ENCODE measurements at regions not wholly inside any gene's neighbourhood (a gene's known extent, or its start where the extent isn't known, plus 50 kb on each side); places are given as distances from the start of the nearest gene placed in this dataset.
"Not testable (repeated sequence)": the region's sequence is repeated elsewhere in the genome, so short reads cannot be mapped to it uniquely, and the experiment has no call there.

- ATAC-seq: no peak
These were observed 57.3 kb upstream of the ADGRA3 start for GRCh38 chr4:22573198-22573597.

DNA sequence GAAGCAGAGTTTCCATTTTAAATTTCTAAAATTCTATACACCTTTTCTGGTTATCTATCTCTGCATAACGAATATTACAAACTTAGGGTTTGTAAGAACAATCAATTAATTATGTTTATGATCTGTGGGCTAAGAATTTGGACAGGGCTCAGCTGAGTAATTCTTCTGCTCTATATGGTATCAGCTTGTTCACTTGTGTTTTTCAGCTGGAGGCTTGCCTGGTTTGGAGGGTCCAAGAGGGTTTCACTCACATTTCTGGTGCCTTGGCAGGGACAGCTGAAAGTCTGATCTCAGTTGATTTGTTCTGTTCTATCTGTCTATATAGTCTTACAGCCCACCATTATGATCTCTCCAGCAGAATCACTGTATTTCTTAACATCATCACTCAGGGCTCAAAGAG lies 57.8 kb upstream of the ADGRA3 start:
- no peak for ATAC-seq

DNA sequence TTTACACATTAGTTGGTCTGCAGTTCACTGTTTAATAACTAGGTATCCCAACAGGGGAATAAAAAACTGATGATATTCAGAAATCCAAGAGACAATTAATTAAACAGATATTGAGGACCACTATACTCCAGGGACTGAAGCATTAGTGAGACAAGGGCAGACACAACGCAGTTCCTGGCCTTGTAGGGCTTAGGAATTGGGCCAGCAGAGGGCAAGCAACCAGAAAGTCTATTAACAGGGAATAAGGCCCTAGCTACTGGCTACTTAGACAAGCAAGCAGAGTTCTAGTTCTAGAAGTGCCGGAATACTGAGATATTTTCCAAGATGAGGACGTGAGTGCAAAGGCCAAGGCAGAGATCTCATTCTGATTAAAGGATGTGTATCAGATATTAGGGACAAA lies 58.6 kb upstream of the ADGRA3 start:
- no peak for ATAC-seq

DNA sequence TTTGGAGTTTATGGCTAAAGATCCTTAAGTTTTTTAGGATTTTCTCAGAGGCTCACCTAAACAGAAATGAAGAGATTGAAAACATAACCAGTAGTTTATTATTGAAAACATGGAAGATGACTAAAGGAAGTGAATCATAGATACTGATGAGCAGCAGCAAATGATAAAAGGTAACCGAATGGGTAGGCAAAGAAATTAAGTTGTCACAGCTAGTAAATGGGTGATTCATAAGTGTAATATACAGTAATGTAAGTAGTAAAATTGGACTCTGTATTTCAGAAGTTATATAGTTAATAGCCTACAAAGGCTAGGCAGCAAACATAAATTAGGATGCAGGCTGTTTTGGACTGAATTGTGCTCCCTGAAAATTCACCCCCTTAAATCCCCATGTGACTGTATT lies 59.0 kb upstream of the ADGRA3 start:
- no peak for ATAC-seq

GRCh38 chr4:22587253-22587652 lies 71.4 kb upstream of the ADGRA3 start:
- no peak for ATAC-seq

DNA sequence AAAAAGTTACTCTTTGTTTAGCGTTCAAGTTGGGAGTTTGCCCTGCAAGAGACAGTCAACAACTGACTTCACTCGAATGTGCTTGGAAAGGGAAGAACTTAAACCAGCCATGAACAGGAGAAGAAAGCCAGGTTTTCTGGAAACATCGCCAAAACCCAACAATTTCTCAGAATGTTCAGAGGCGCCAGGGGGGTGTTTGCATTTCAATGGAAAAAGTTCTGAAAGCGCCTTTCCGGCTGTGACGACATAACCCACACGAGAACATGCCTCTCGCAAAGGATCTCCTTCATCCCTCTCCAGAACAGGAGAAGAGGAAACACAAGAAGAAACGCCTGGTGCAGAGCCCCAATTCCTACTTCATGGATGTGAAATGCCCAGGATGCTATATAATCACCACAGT lies 78.1 kb upstream of the ADGRA3 start:
- ATAC-seq: no peak

- peak in 1 of 2 donors; percentile 28 for ATAC-seq
These were observed 79.8 kb upstream of the ADGRA3 start for GRCh38 chr4:22595684-22596083.

GRCh38 chr4:22596409-22596808 lies 80.5 kb upstream of the ADGRA3 start:
- ATAC-seq: no peak

GRCh38 chr4:22597471-22597870 lies 81.6 kb upstream of the ADGRA3 start:
- ATAC-seq: no peak

GRCh38 chr4:22598113-22599047 lies 82.5 kb upstream of the ADGRA3 start:
- ATAC-seq: not testable (repeated sequence)

DNA sequence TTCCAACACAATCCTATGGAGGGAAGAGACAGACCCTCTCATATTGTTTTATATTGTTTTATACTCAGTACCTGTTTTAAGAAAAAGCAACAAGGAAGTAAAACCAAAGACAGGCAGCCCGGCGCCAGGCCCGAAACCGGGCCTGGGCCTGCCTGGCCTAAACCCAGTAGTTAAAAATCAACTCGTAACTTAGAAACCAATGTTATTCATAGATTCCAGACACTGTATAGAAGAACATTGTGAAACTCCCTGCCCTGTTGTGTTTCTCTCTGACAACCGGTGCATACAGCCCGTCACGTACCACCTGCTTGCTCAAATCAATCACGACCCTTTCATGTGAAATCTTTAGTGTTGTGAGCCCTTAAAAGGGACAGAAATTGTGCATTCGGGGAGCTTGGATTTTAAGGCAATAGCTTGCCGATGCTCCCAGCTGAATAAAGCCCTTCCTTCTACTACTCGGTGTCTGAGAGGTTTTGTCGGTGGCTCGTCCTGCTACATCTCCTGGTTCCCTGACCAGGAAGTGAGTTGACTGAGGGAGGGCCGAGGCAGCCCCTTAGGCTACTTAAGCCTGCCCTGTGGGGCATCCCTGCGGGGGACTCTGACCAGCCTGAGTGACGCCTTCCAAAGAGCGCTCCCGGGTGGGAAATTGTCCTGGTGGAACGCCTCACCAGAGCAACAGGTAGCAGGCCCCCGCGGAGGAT lies 83.5 kb upstream of the ADGRA3 start:
- not testable (repeated sequence) for ATAC-seq

GRCh38 chr4:22599929-22600432 lies 84.1 kb upstream of the ADGRA3 start:
- ATAC-seq: not testable (repeated sequence)

DNA sequence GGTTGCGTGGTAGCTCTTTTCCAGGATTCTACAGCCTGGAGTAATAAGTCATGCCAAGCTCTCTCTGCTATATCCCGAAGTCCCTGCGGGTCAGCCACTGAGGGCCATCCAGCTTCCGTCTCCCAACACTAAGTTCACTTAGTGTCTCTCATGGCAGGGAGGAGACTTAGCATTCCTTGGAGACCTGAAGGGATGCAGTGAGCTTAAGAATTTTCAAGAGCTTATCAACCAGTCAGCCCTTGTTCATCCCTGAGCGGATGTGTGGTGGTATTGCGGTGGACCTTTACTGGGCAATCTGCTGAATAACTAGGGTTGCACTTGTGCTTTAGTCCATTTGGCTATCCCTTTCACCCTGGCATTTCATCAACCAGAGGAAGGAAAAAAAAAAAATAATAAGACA lies 85.8 kb upstream of the ADGRA3 start:
- not testable (repeated sequence) for ATAC-seq

GRCh38 chr4:22607382-22607781 lies 85.4 kb upstream of the GBA3 start:
- peak in 1 of 2 donors; percentile 48 for ATAC-seq

- ATAC-seq: not testable (repeated sequence)
These were observed 82.7 kb upstream of the GBA3 start for GRCh38 chr4:22609951-22610525.

DNA sequence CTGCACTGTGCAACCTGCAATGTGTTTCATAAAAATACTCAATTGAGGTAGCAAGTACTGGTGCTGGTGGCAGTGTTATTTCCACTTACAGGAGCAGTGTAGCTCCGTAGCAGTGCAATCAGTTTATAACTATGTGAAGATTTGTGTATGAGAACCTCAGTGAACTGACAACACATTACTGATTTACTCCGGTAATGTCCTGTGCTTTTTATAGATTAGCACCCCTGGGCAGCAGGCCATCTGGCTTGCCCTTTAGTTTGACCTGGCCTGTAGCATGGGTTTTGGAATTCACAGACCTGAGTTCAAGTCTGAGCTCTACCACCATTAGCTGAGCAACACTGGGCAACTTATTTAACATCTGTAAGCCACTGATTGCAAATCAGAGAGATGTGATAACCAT lies 78.6 kb upstream of the GBA3 start:
- ATAC-seq: no peak

GRCh38 chr4:22616516-22616915 lies 76.2 kb upstream of the GBA3 start:
- ATAC-seq: no peak

DNA sequence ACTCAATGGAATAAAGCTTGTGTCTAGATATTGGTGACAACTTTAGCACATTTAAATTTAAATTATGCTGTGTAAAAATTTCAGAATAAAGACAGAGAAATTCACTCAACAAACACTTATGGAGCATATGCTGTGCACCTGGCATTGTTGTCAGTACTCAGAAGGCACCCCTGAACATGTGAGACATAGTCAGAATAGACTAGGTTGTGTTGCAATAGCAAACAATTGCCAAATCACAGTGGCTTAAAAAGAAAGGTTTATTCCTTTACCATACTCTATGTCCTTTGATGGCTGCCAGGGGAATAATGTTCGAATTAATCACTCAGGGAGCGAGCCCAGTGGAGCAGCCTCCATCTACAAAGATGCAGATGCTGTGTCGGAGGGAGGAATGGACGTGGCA lies 72.6 kb upstream of the GBA3 start:
- ATAC-seq: not testable (repeated sequence)

- ATAC-seq: not testable (repeated sequence)
These were observed 70.8 kb upstream of the GBA3 start for GRCh38 chr4:22621970-22622369.

DNA sequence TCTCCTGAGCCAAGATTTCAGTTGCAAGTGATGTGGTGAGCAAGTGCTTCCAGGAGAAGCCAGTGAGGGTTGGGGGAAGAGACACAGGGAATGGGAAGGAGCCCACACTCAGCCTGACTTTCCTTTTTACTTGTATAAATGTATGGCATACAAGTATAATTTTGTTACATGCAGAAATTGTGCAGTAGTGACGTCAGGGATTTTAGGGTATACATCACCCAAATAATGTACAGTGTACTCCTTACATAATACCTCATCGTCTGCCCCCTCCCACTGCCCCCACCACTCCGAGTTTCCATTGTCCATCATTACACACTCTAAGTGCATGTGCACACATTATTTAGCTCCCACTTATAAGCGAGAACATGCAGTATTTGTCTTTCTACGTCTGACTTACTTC lies 68.7 kb upstream of the GBA3 start:
- not testable (repeated sequence) for ATAC-seq

DNA sequence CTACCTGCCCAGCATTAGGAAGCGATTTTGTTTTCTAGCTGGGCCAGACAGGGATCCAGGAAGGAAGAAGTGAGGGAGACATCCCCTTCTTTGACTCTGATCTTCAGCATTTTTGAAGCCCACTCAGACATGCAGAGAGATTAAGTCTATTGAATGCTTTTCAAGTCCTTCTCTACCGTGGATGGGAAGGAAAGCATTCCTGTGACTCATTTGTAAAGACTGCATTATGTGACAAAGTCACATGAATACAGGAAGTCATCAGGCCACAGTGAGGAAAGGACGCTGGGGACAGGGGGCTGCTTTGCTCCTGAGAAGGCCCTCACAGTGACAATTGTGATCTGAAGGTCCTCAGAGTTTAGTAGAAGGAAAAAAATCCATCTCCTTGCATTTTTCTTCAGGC lies 67.4 kb upstream of the GBA3 start:
- no peak for ATAC-seq

DNA sequence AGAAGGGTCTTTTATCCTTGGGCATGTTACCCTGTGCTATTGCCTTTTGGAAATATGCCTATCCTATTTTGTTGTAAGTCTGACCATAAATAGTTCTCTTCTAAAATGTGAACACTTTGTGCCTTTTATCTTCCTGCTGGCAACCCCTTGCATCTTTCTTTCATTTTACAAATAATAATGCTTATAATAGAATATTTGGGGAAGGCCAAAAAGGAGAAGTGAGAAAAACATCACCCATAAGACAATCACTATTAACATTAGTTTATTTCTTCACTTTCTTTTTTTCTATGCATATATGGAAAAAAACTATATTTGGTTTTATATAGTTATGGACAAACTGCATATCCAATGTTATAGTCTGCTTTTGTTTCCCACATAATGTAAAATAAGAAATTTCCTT lies 64.9 kb upstream of the GBA3 start:
- not testable (repeated sequence) for ATAC-seq

Measured in activated CD4-positive, CD25-positive, alpha-beta regulatory T cell treated with anti-CD3 and anti-CD28 coated beads, Interleukin-2, amount 50 U/mL, for 24 hours (primary cell).